ENCODE measurements at regions not wholly inside any gene's neighbourhood (a gene's known extent, or its start where the extent isn't known, plus 50 kb on each side); places are given as distances from the start of the nearest gene placed in this dataset.

DNA sequence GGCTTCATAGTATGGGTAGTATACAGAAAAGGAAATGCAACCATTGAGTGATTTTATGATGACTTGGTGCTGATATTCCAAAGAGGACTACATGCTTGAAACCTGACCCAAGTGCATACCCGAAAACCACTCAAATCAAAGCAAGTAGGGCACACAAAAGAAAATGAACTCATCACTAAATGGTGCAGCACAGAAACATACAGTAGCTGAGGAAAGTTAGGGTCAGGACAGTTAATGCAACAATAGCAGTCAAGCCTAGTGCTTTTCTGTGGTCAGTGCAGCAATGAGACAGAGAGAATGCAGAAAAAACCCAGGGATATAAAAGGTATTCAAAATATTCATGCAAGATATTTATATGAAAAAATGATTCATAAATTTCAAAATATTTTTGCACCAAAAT is 711.1 kb downstream of the EPHA7 start:
- no peaks in the 10 kb centered on the region for H3K9me3 Mint-ChIP-seq
- no peaks in the 10 kb centered on the region for H3K23me2 ChIP-seq (ENCODE audit: insufficient read length, low read depth, low read length, poor library complexity, severe bottlenecking)

More for the DNA sequence above, 711.1 kb downstream of the EPHA7 start:
- H3T11ph ChIP-seq (ENCODE audit: low read length), result no peak overlapping the region
- no peak overlapping the region for H2BK120ac ChIP-seq (ENCODE audit: low read depth, low read length, poor library complexity, severe bottlenecking)
- H3K9ac ChIP-seq (ENCODE audit: extremely low read depth, insufficient read length, low read length), result no peak overlapping the region
- H3K18ac ChIP-seq (ENCODE audit: insufficient read length, low read depth, low read length), result no peak overlapping the region
- no peak overlapping the region for H4K91ac ChIP-seq (ENCODE audit: insufficient read length, low read depth, low read length)
- no peak overlapping the region for H2BK5ac ChIP-seq (ENCODE audit: insufficient read length, low read length)
- no peak overlapping the region for H4K8ac ChIP-seq (replicated peaks; ENCODE audit: insufficient read length, low read depth, low read length)
- no peak for TF ChIP-seq CTCF (conservative IDR thresholded peaks at IDR 0.05)
- H3K36me3 Mint-ChIP-seq (ENCODE audit: insufficient read depth in 1 of 3, low read depth in 3 of 3), result no peaks in the 10 kb centered on the region
- no peaks in the 10 kb centered on the region for H3K27me3 ChIP-seq (ENCODE audit: insufficient read depth, low read length)
- no peak for DNase-seq
- no peaks in the 10 kb centered on the region for H3K4me1 ChIP-seq (ENCODE audit: insufficient read depth, low read length)
- H3K56ac ChIP-seq (ENCODE audit: insufficient read length, low read depth, low read length), result no peak overlapping the region
- no peaks in the 10 kb centered on the region for H3K79me1 ChIP-seq (ENCODE audit: insufficient read depth, low read depth, low read length, poor library complexity, severe bottlenecking)
- H3K14ac ChIP-seq (ENCODE audit: insufficient read depth, low read length), result no peak overlapping the region
- no peak overlapping the region for H4K5ac ChIP-seq (ENCODE audit: insufficient read length, low read depth, low read length)
- H4K20me1 ChIP-seq (ENCODE audit: control insufficient read depth, insufficient read depth, insufficient read length), result no peaks in the 10 kb centered on the region
- no peak overlapping the region for H3K4me2 ChIP-seq (ENCODE audit: insufficient read depth, insufficient read length, low read length)
- H3K27ac ChIP-seq (ENCODE audit: insufficient read length, low read depth, low read length), result no peak overlapping the region
- no peak overlapping the region for H3K23ac ChIP-seq (ENCODE audit: insufficient read length, low read depth, low read length)
- H3K27me3 Mint-ChIP-seq (ENCODE audit: low read depth), result no peaks in the 10 kb centered on the region
- no peak overlapping the region for H3K27ac Mint-ChIP-seq
- no peak overlapping the region for H2BK12ac ChIP-seq (ENCODE audit: insufficient read length, low read depth, low read length)
- H2AK5ac ChIP-seq (ENCODE audit: insufficient read length, low read length), result no peak overlapping the region
- no peaks in the 10 kb centered on the region for H3K79me2 ChIP-seq (ENCODE audit: insufficient read depth, low read length)
- H3K4ac ChIP-seq (ENCODE audit: low read depth, low read length), result no peak overlapping the region
- WGBS (ENCODE audit: extremely low coverage, insufficient read length, low lambda C conversion rate), result no CpG with 5 or more reads among the region's 1 CpG
- no peaks in the 10 kb centered on the region for H3K9me3 ChIP-seq (ENCODE audit: control insufficient read depth, low read depth, low read length)
- no peak overlapping the region for H2BK20ac ChIP-seq (ENCODE audit: low read depth, low read length, poor library complexity, severe bottlenecking)
- no peak overlapping the region for H2BK15ac ChIP-seq (ENCODE audit: low read depth, low read length)
- H3K4me1 Mint-ChIP-seq, result no peaks in the 10 kb centered on the region
- no peak overlapping the region for H2AFZ ChIP-seq (ENCODE audit: low read length)
- no peak overlapping the region for H3K4me3 Mint-ChIP-seq

Data from H9 (cell line).